Right atrium auricular region (tissue), 2 donors: ENCODE measurements at regions not wholly inside any gene's neighbourhood (a gene's known extent, or its start where the extent isn't known, plus 50 kb on each side); places are given as distances from the start of the nearest gene placed in this dataset.

ENCODE experiments used
- DNase-seq: peaks from one replicate; pipeline ENCODE4 v3.0.0-alpha.2; 2019; ENCODE audit warnings: low spot score
- H3K27ac ChIP-seq, 2 donors: fragments of 200-600 bp; sonication (generic); 1 replicate in 1 of 2; 2 replicates in 1 of 2; pipeline ENCODE4 v1.5.1; 2016 to 2019
- H3K27me3 ChIP-seq, 2 donors: fragments of 200-600 bp; sonication (generic); one replicate each; pipeline versions ENCODE4 v1.5.1 to v1.6.0; 2017 to 2019
- H3K36me3 ChIP-seq: fragments of 200-600 bp; sonication (generic); one replicate; pipeline ENCODE4 v1.5.1; 2016
- H3K4me1 ChIP-seq, 2 donors: fragments of 200-600 bp; sonication (generic); one replicate each; pipeline versions ENCODE4 v1.5.1 to v1.6.0; 2017 to 2019
- H3K4me3 ChIP-seq, 2 donors: fragments of 200-600 bp; sonication (generic); 1 replicate in 1 of 2; 2 replicates in 1 of 2; pipeline ENCODE4 v1.5.1; 2017 to 2019; ENCODE audit warnings: mild to moderate bottlenecking in 1 of 2, moderate library complexity in 1 of 2
- H3K9me3 ChIP-seq, 2 donors: fragments of 200-600 bp; sonication (generic); one replicate each; pipeline ENCODE4 v1.5.1; 2019
- CTCF ChIP-seq, 2 donors: fragments of 200-600 bp; sonication (generic); IDR thresholded peaks; one replicate each; pipeline ENCODE4 v1.5.1; 2019; ENCODE audit warnings: antibody characterized with exemption in 2 of 2

- TF ChIP-seq CTCF (IDR thresholded peaks at IDR 0.05), result no peak
- no peaks in the 10 kb centered on the region for H3K9me3 ChIP-seq
- no peak for DNase-seq
- H3K36me3 ChIP-seq, result no peaks in the 10 kb centered on the region
- H3K4me1 ChIP-seq, result peaks cover 0 to 12% of the 10 kb centered on the region in 2 donors
- H3K4me3 ChIP-seq, result no peak overlapping the region
- H3K27ac ChIP-seq, result peak overlapping the region in 1 of 2 donors; percentile 62
- H3K27me3 ChIP-seq, result no peaks in the 10 kb centered on the region
These were observed 382.3 kb upstream of the SLC30A5 start for GRCh38 chr5:68711293-68712200.

DNA sequence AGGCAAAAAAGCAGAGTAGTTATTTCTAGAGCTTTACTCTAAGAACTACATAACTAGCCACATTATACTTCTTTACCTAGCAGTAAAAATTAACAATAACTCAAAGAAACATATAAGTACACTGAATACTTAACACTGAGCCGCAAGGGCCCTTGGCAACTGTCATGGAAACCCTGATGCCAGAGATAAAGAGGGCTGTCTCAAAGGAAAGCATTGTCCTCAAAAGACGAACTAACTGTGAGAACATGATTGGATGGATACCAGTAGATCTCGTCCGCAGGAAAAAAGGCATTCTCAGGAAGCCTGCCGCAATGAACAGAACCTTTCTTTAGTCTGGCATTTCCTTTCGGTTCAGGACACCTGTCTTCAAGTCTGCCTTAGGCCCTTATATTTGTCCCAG is 379.0 kb upstream of the SLC30A5 start:
- H3K27ac ChIP-seq, result no peak overlapping the region
- H3K4me1 ChIP-seq, result peaks cover 0 to 3% of the 10 kb centered on the region in 2 donors
- DNase-seq, result no peak
- no peak overlapping the region for H3K4me3 ChIP-seq
- no peaks in the 10 kb centered on the region for H3K27me3 ChIP-seq
- TF ChIP-seq CTCF (IDR thresholded peaks at IDR 0.05), result no peak
- no peaks in the 10 kb centered on the region for H3K9me3 ChIP-seq
- H3K36me3 ChIP-seq, result no peaks in the 10 kb centered on the region

- no peaks in the 10 kb centered on the region for H3K36me3 ChIP-seq
- no peaks in the 10 kb centered on the region for H3K9me3 ChIP-seq
- H3K4me1 ChIP-seq, result no peaks in the 10 kb centered on the region
- no peaks in the 10 kb centered on the region for H3K27me3 ChIP-seq
- no peak for TF ChIP-seq CTCF (IDR thresholded peaks at IDR 0.05)
- H3K27ac ChIP-seq, result no peak overlapping the region
- H3K4me3 ChIP-seq, result no peak overlapping the region
- no peak for DNase-seq
These were observed 372.8 kb upstream of the SLC30A5 start for GRCh38 chr5:68720884-68721610.

DNA sequence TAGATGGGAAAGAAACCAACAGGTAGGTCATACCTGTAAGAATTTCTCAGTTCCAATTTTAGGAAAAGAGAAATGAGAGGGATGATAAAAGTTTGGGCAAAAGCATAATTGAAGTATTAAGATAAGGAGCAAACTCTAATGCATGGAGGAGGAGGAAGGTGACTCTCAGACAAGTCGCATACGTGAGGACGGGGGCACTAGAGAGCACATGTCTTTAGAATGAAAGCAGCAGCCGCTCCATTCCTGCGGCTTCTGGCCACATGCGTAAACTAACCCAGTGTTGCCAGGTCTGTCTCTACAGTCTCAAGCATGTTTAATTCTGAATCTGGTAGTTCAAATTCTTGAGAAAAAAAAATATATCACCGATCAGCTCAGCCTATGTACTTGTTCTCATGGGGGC is 371.5 kb upstream of the SLC30A5 start:
- Histone ChIP-seq H3K4me3 (no peak overlapping the region), H3K27ac (no peak overlapping the region), H3K27me3 (no peaks in the 10 kb centered on the region), H3K9me3 (no peaks in the 10 kb centered on the region), H3K4me1 (no peaks in the 10 kb centered on the region), H3K36me3 (no peaks in the 10 kb centered on the region)
- no peak for DNase-seq
- TF ChIP-seq CTCF (IDR thresholded peaks at IDR 0.05), result no peak

DNA sequence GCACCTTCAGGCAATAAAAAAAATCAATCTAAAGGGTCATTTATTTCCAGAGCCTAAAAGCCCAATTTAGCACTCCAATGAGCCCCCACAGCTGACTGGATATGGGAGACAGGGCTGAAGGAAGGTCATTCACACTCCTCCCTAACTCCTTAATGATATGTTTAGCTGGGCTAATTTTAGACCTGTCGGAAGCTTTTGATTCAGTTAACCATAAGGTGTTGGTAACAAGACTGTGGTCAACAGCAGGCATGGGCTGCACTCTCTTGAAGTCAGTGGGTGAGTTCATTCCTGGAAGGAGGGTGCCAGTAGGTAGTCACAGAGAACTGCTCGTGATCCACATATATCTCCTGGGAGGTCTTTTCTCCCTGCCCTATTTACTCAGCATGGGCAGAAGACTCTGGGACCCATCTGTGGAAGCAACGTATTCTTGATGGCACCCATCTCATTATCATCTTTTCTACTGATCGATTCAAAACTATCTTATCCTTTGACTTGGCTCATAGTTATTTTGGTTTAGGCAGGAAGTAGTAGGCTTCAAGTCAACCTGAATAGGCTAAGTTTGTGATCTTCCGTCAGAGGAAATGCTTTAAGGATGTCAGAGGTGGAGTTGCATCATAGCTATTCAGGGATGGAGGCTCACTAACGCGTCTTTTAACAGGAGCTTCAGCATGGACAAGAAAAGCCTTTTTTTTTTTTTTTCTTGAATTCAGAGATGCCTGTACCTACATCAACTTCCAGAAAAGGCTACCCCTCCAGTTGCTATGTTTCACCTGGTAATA is 367.7 kb upstream of the SLC30A5 start:
- peaks cover 0 to 11% of the 10 kb centered on the region in 2 donors for H3K4me1 ChIP-seq
- no peaks in the 10 kb centered on the region for H3K9me3 ChIP-seq
- no peaks in the 10 kb centered on the region for H3K36me3 ChIP-seq
- no peak for TF ChIP-seq CTCF (IDR thresholded peaks at IDR 0.05)
- no peak overlapping the region for H3K27ac ChIP-seq
- no peaks in the 10 kb centered on the region for H3K27me3 ChIP-seq
- no peak for DNase-seq
- no peak overlapping the region for H3K4me3 ChIP-seq
